Hepatocyte (in vitro differentiated cells): ENCODE measurements at regions not wholly inside any gene's neighbourhood (a gene's known extent, or its start where the extent isn't known, plus 50 kb on each side); places are given as distances from the start of the nearest gene placed in this dataset.

Source experiments
- DNase-seq: peaks from one replicate; pipeline ENCODE4 v3.0.0-alpha.2; 2016; ENCODE audit warnings: low spot score
- H2AFZ ChIP-seq: fragments of 200-600 bp; sonication (generic); 2 replicates; pipeline ENCODE4 v1.6.0; 2016; ENCODE audit warnings: antibody characterized with exemption, mild to moderate bottlenecking
- H3K27ac ChIP-seq: fragments of 200-600 bp; sonication (generic); 2 replicates; pipeline ENCODE4 v1.5.1; 2016; ENCODE audit warnings: mild to moderate bottlenecking
- H3K27me3 ChIP-seq: fragments of 200-600 bp; sonication (generic); 2 replicates; pipeline ENCODE4 v1.6.1; 2016
- H3K36me3 ChIP-seq: fragments of 200-600 bp; sonication (generic); replicated peaks from 2 replicates; pipeline ENCODE4 v1.5.1; 2016; ENCODE audit warnings: low read depth; ENCODE audit not compliant: insufficient read depth
- H3K4me1 ChIP-seq: fragments of 200-600 bp; sonication (generic); 2 replicates; pipeline ENCODE4 v1.5.1; 2016; ENCODE audit warnings: mild to moderate bottlenecking, moderate library complexity; ENCODE audit not compliant: insufficient read depth
- H3K4me2 ChIP-seq: fragments of 200-600 bp; sonication (generic); 2 replicates; pipeline ENCODE4 v1.6.0; 2016
- H3K4me3 ChIP-seq: fragments of 200-600 bp; sonication (generic); 2 replicates; pipeline ENCODE4 v1.5.1; 2016; ENCODE audit warnings: mild to moderate bottlenecking
- H3K79me2 ChIP-seq: fragments of 200-600 bp; sonication (generic); 2 replicates; pipeline ENCODE4 v1.6.0; 2017; ENCODE audit warnings: mild to moderate bottlenecking
- H3K9me2 ChIP-seq: fragments of 200-600 bp; sonication (generic); replicated peaks from 2 replicates; pipeline ENCODE4 v1.6.0; 2017; ENCODE audit warnings: mild to moderate bottlenecking; ENCODE audit not compliant: insufficient read depth
- H3K9me3 ChIP-seq: fragments of 200-600 bp; sonication (generic); 2 replicates; pipeline ENCODE4 v1.5.1; 2016; ENCODE audit warnings: low read depth, mild to moderate bottlenecking
- H4K20me1 ChIP-seq: fragments of 200-600 bp; sonication (generic); 2 replicates; pipeline ENCODE4 v1.6.0; 2016; ENCODE audit warnings: mild to moderate bottlenecking; ENCODE audit not compliant: insufficient read depth, poor library complexity, severe bottlenecking
- EZH2 ChIP-seq: fragments of 200-600 bp; sonication (generic); IDR thresholded peaks from 2 replicates; pipeline ENCODE4 v1.6.1; 2016; ENCODE audit warnings: antibody characterized with exemption, mild to moderate bottlenecking, borderline replicate concordance
- EZH2phosphoT487 ChIP-seq: fragments of 200-600 bp; sonication (generic); IDR thresholded peaks from one replicate; pipeline ENCODE4 v1.6.1; 2018; ENCODE audit warnings: antibody characterized with exemption, mild to moderate bottlenecking, low read depth, moderate library complexity; ENCODE audit not compliant: unreplicated experiment, severe bottlenecking
- WGBS: methylation state at CpG from one replicate; pipeline ENCODE4 v1.1.6; 2016; ENCODE audit warnings: low lambda C conversion rate; ENCODE audit errors: missing lambda C conversion rate; 5-methylcytosine and 5-hydroxymethylcytosine counted together
- TF ChIP-seq, protein P1 (sequence below): fragments of 200-600 bp; sonication (generic); IDR thresholded peaks from 2 replicates; pipeline ENCODE4 v1.5.1; 2016; ENCODE audit warnings: antibody characterized with exemption, mild to moderate bottlenecking; ENCODE audit not compliant: poor library complexity

DNA sequence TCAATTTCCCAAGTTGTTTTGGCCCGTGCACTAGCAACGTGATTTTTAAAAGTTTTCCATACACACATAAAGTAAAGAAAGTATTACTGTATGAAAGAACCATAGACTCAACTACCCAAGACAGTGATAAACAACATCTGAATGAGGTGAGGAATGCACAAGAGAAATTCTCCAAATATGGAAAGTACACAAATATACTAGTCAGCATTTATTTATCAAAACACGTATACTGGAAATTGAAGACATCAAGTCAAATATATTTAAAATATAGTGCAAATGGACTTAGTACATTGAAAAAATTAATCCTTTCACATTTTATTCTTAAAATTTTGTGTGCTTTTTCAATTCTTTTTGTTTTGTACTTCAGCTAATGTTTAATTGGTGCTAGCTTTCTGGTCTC, 143.6 kb downstream of the ARL4A start:
- Histone ChIP-seq H3K4me3 (no peak overlapping the region), H3K79me2 (no peaks in the 10 kb centered on the region), H4K20me1 (no peaks in the 10 kb centered on the region), H3K36me3 (no peaks in the 10 kb centered on the region), H3K9me3 (no peaks in the 10 kb centered on the region), H3K27me3 (no peaks in the 10 kb centered on the region), H3K9me2 (no peaks in the 10 kb centered on the region), H2AFZ (no peak overlapping the region), H3K4me1 (no peaks in the 10 kb centered on the region), H3K4me2 (no peak overlapping the region), H3K27ac (no peak overlapping the region)
- TF ChIP-seq EZH2phosphoT487 (no peak), EZH2 (no peak)
- TF ChIP-seq, protein P1, sequence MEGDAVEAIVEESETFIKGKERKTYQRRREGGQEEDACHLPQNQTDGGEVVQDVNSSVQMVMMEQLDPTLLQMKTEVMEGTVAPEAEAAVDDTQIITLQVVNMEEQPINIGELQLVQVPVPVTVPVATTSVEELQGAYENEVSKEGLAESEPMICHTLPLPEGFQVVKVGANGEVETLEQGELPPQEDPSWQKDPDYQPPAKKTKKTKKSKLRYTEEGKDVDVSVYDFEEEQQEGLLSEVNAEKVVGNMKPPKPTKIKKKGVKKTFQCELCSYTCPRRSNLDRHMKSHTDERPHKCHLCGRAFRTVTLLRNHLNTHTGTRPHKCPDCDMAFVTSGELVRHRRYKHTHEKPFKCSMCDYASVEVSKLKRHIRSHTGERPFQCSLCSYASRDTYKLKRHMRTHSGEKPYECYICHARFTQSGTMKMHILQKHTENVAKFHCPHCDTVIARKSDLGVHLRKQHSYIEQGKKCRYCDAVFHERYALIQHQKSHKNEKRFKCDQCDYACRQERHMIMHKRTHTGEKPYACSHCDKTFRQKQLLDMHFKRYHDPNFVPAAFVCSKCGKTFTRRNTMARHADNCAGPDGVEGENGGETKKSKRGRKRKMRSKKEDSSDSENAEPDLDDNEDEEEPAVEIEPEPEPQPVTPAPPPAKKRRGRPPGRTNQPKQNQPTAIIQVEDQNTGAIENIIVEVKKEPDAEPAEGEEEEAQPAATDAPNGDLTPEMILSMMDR: no peak
- 84% methylated on average over 3 of the region's 3 CpGs for WGBS
- DNase-seq: no peak

DNA sequence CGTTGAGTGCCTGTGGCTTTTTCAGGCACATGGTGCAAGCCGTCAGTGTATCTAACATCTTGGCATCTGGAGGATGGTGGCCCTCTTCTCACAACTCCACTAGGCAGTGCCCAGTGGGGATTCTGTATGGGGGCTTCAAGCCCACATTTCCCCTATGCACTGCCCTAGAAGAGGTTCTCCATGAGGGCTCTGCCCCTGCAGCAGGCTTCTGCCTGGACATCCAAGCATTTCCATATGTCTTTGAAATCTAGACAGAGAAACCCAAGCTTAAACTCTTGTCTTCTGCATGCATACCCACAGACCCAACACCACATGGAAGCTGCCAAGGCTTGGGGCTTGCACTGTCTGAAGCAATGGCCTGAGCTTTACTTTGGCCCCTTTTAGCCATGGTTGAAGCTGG, 146.4 kb downstream of the ARL4A start:
- Histone ChIP-seq H2AFZ (no peak overlapping the region), H3K4me3 (no peak overlapping the region), H4K20me1 (no peaks in the 10 kb centered on the region), H3K79me2 (no peaks in the 10 kb centered on the region), H3K36me3 (no peaks in the 10 kb centered on the region), H3K27ac (no peak overlapping the region), H3K9me2 (no peaks in the 10 kb centered on the region), H3K4me1 (no peaks in the 10 kb centered on the region), H3K27me3 (no peaks in the 10 kb centered on the region), H3K4me2 (no peak overlapping the region), H3K9me3 (no peaks in the 10 kb centered on the region)
- 91% methylated on average over 2 of the region's 2 CpGs for WGBS
- TF ChIP-seq EZH2: no peak
- TF ChIP-seq, protein P1: no peak
- TF ChIP-seq EZH2phosphoT487: no peak
- DNase-seq: no peak

DNA sequence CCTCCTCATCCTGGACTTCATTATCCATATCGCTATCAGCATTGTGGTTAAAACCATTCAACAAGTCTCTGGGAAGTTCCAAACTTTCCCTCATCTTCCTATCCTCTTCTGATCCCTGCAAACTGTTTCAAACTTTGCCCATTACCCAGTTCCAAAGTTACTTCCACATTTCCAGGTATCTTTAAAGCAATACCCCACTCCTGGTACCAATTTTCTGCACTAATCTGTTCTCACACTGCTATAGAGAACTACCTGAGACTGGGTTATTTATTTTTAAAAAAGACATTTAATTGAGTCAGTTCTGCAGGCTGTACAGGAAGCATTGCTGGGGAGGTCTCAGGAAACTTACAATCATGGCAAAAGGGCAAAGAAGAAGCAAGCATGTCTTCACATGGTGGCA, 147.3 kb downstream of the ARL4A start:
- Histone ChIP-seq H3K79me2 (no peaks in the 10 kb centered on the region), H3K27ac (no peak overlapping the region), H2AFZ (no peak overlapping the region), H3K9me3 (no peaks in the 10 kb centered on the region), H3K9me2 (no peaks in the 10 kb centered on the region), H3K36me3 (no peaks in the 10 kb centered on the region), H3K4me3 (no peak overlapping the region), H3K27me3 (no peaks in the 10 kb centered on the region), H3K4me1 (no peaks in the 10 kb centered on the region), H4K20me1 (no peaks in the 10 kb centered on the region), H3K4me2 (no peak overlapping the region)
- 100% methylated on average over 1 of the region's 1 CpG for WGBS
- TF ChIP-seq, protein P1: no peak
- no peak for TF ChIP-seq EZH2phosphoT487
- no peak for TF ChIP-seq EZH2
- DNase-seq: no peak
